Erythroblast (primary cell): ENCODE measurements at regions not wholly inside any gene's neighbourhood (a gene's known extent, or its start where the extent isn't known, plus 50 kb on each side); places are given as distances from the start of the nearest gene placed in this dataset.

Source experiments
- GATA1 ChIP-seq: IDR thresholded peaks from 2 replicates; pipeline ENCODE4 v1.6.1; 2011; ENCODE audit warnings: low read depth, mild to moderate bottlenecking, control low read depth, low read length, moderate library complexity
- POLR2A ChIP-seq: IDR thresholded peaks from 2 replicates; pipeline ENCODE4 v1.6.1; 2011; ENCODE audit warnings: mild to moderate bottlenecking, low read length

DNA sequence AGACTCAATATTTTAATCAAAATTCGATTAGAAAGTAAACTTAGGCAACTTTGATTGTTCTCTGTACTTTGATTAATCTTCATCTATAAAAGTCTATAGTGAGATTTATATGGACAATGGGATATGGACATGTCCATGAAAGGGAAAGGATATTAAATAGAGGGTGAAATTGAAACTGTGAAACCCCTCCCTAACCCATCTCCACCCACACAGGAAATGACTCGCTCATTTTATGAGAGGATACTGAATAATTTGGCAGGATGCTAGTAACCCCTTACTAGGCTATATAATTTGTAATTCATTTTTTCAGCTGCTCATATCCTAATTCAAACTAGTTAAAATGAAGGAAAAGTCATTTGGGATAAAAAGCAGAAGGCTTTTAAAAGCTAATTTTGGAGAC lies 328.0 kb upstream of the ATP2B1 start:
- TF ChIP-seq POLR2A = no peak
- TF ChIP-seq GATA1 = no peak
